Endothelial cell of umbilical vein (primary cell): ENCODE measurements at regions not wholly inside any gene's neighbourhood (a gene's known extent, or its start where the extent isn't known, plus 50 kb on each side); places are given as distances from the start of the nearest gene placed in this dataset.

Source experiments
- BruUV-seq: library from RNA; stranded (reverse); fragments of 400-500 nt; replicated peaks from 2 replicates; lab custom pipeline; 2021; lab: Mats Ljungman, UMichigan
- CTCF ChIA-PET: fragments of 300-600, 350-600 bp; sonication (Branson Sonifier 250); formaldehyde crosslinking; loops from one replicate; lab custom pipeline; 2021; ENCODE audit warnings: antibody characterized with exemption, inconsistent platforms; lab: Charles Lee
- POLR2A ChIA-PET: fragments of 300-600, 350-600 bp; sonication (Branson Sonifier 250); formaldehyde crosslinking; loops from one replicate; lab custom pipeline; 2021; ENCODE audit warnings: antibody characterized with exemption, inconsistent platforms; lab: Charles Lee
- DNase-seq: peaks from one replicate; pipeline ENCODE4 v3.0.0-alpha.2; 2011; ENCODE audit warnings: low read depth, low spot score
- FAIRE-seq: peaks from 2 replicates; lab custom pipeline; 2011; peaks lifted over from hg19 to GRCh38; lab: Jason Lieb, UNC
- H2AFZ ChIP-seq: 2 replicates; pipeline ENCODE4 v1.6.0; 2012; ENCODE audit warnings: low read depth, low read length, control low read depth, inconsistent platforms
- H3K27ac ChIP-seq: 2 replicates; pipeline ENCODE4 v1.5.1; 2011; ENCODE audit warnings: low read depth, mild to moderate bottlenecking, control low read depth, low read length, moderate library complexity; ENCODE audit not compliant: insufficient read depth
- H3K27me3 ChIP-seq, 2 experiments: 2 replicates each; pipeline versions ENCODE4 v1.6.0 to v1.6.1; 2011; ENCODE audit warnings: low read length in 2 of 2, mixed read lengths in 1 of 2; ENCODE audit not compliant: control insufficient read depth in 2 of 2, insufficient read depth in 2 of 2
- H3K36me3 ChIP-seq, 2 experiments: 2 replicates in 1 of 2; 3 replicates in 1 of 2; pipeline ENCODE4 v1.5.1; 2011; ENCODE audit warnings: low read length in 2 of 2, mild to moderate bottlenecking in 1 of 2, moderate library complexity in 1 of 2; ENCODE audit not compliant: control insufficient read depth in 2 of 2, insufficient read depth in 2 of 2; ENCODE audit errors: extremely low read depth in 1 of 2
- H3K4me1 ChIP-seq: 3 replicates; pipeline ENCODE4 v1.5.1; 2011; ENCODE audit warnings: mild to moderate bottlenecking, low read length; ENCODE audit not compliant: control insufficient read depth, insufficient read depth; ENCODE audit errors: extremely low read depth
- H3K4me2 ChIP-seq: 2 replicates; pipeline ENCODE4 v1.6.1; 2011; ENCODE audit warnings: low read length, control low read depth, mixed read lengths; ENCODE audit not compliant: insufficient read depth
- H3K4me3 ChIP-seq, 3 experiments: fragments of 200-600 bp in 1 of 3; sonication (generic), shearing (Covaris generic) in 1 of 3; replicated peaks in 1 of 3; 2 replicates each; pipeline ENCODE4 v1.5.1; 2011 to 2016; ENCODE audit warnings: control low read depth in 3 of 3, low read length in 3 of 3, mild to moderate bottlenecking in 2 of 3, inconsistent platforms in 1 of 3, low read depth in 1 of 3, moderate library complexity in 1 of 3; ENCODE audit not compliant: insufficient read depth in 1 of 3
- H3K79me2 ChIP-seq: 2 replicates; pipeline ENCODE4 v1.6.0; 2012; ENCODE audit warnings: low read length, inconsistent platforms; ENCODE audit not compliant: control insufficient read depth, insufficient read depth
- H3K9ac ChIP-seq: replicated peaks from 2 replicates; pipeline ENCODE3; 2011; ENCODE audit warnings: low read length, control low read depth; ENCODE audit not compliant: insufficient read depth; ENCODE audit errors: extremely low read depth
- H3K9me1 ChIP-seq: replicated peaks from 3 replicates; pipeline ENCODE4 v1.6.0; 2011; ENCODE audit warnings: mild to moderate bottlenecking, low read length; ENCODE audit not compliant: control insufficient read depth, insufficient read depth; ENCODE audit errors: extremely low read depth
- H3K9me3 ChIP-seq: replicated peaks from 2 replicates; pipeline ENCODE4 v1.5.1; 2012; ENCODE audit warnings: low read length, inconsistent platforms; ENCODE audit not compliant: control insufficient read depth, insufficient read depth
- H4K20me1 ChIP-seq: replicated peaks from 2 replicates; pipeline ENCODE3; 2011; ENCODE audit warnings: mild to moderate bottlenecking, low read length; ENCODE audit not compliant: control insufficient read depth, insufficient read depth; ENCODE audit errors: extremely low read depth
- CTCF ChIP-seq, 2 donors: IDR thresholded peaks; 1 replicate in 1 of 2; 2 replicates in 1 of 2; pipeline ENCODE4 v1.5.1; 2011; ENCODE audit warnings: low read length in 2 of 2, mild to moderate bottlenecking in 2 of 2, moderate library complexity in 2 of 2, control low read depth in 1 of 2, inconsistent platforms in 1 of 2, low read depth in 1 of 2; ENCODE audit not compliant: insufficient read depth in 1 of 2; ENCODE audit errors: extremely low read depth in 1 of 2
- EZH2 ChIP-seq: IDR thresholded peaks from 2 replicates; pipeline ENCODE4 v1.6.1; 2012; ENCODE audit warnings: borderline replicate concordance, low read depth, mild to moderate bottlenecking, moderate library complexity, low read length, inconsistent platforms; ENCODE audit not compliant: severe bottlenecking
- FOS ChIP-seq: IDR thresholded peaks from 2 replicates; pipeline ENCODE4 v1.6.1; 2011; ENCODE audit warnings: mild to moderate bottlenecking, low read length, moderate library complexity, borderline replicate concordance; ENCODE audit not compliant: insufficient read depth
- GATA2 ChIP-seq: IDR thresholded peaks from 2 replicates; pipeline ENCODE4 v1.7.0; 2011; ENCODE audit warnings: low read depth, mild to moderate bottlenecking, moderate library complexity, mixed read lengths, low read length; ENCODE audit not compliant: insufficient read length, insufficient read depth
- JUN ChIP-seq: IDR thresholded peaks from 2 replicates; pipeline ENCODE4 v1.6.1; 2011; ENCODE audit warnings: borderline replicate concordance, low read depth; ENCODE audit not compliant: insufficient read length, insufficient read depth
- MYC ChIP-seq: IDR thresholded peaks from one replicate; pipeline ENCODE4 v1.6.1; 2011; ENCODE audit warnings: mild to moderate bottlenecking, low read depth, low read length
- POLR2A ChIP-seq: IDR thresholded peaks from 2 replicates; pipeline ENCODE4 v1.6.1; 2012; ENCODE audit warnings: low read depth, mild to moderate bottlenecking, control low read depth, low read length
- POLR2AphosphoS5 ChIP-seq: IDR thresholded peaks from 2 replicates; pipeline ENCODE4 v1.6.1; 2012; ENCODE audit warnings: low read depth, mild to moderate bottlenecking, control low read depth, low read length, moderate library complexity; ENCODE audit not compliant: insufficient read depth
- dilution Hi-C: fragments of 300-500 bp; cut with MboI; formaldehyde crosslinking; loops from one replicate; pipeline ENCODE4 v1.15.0; 2019; ENCODE audit warnings: low sequenced_read_pairs; ENCODE audit not compliant: extremely low pct_ligation_motif_present
- intact Hi-C: fragments of 100-400 bp; cut with micrococcal nuclease; formaldehyde crosslinking; loops from one replicate; pipeline ENCODE4 v1.10.0; 2022
- TF ChIP-seq, protein P1 (sequence below): IDR thresholded peaks from 2 replicates; pipeline ENCODE4 v1.6.1; 2011; ENCODE audit not compliant: insufficient read depth, insufficient read length

- TF ChIP-seq, protein P1, sequence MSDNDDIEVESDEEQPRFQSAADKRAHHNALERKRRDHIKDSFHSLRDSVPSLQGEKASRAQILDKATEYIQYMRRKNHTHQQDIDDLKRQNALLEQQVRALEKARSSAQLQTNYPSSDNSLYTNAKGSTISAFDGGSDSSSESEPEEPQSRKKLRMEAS: no peak
- TF ChIP-seq POLR2AphosphoS5: no peak
- no peak for TF ChIP-seq POLR2A
- TF ChIP-seq EZH2: no peak
- TF ChIP-seq MYC: no peak
- no peak for TF ChIP-seq CTCF (IDR thresholded peaks at IDR 0.05; ENCODE audit: extremely low read depth in 1 of 2, insufficient read depth in 1 of 2, low read depth in 1 of 2, low read length in 2 of 2)
- no peak for TF ChIP-seq FOS
- TF ChIP-seq GATA2: no peak
- no peak for TF ChIP-seq JUN
These were observed 163.9 kb downstream of the FAXC start for GRCh38 chr6:99185525-99185924.

More at GRCh38 chr6:99185525-99185924, 163.9 kb downstream of the FAXC start:
- no peaks in the 10 kb centered on the region for H3K4me1 ChIP-seq
- H3K4me3 ChIP-seq: no peak overlapping the region
- H3K27me3 ChIP-seq: no peaks in the 10 kb centered on the region
- DNase-seq (no peak), FAIRE-seq (no peak)
- no peak overlapping the region for H3K9ac ChIP-seq
- H3K9me3 ChIP-seq: no peaks in the 10 kb centered on the region
- no peaks in the 10 kb centered on the region for H4K20me1 ChIP-seq
- no peaks in the 10 kb centered on the region for H3K9me1 ChIP-seq
- intact Hi-C loops: no loop called here
- CTCF ChIA-PET: no interaction called here
- no peaks in the 10 kb centered on the region for H3K79me2 ChIP-seq
- POLR2A ChIA-PET: no interaction called here
- no peak overlapping the region for H3K4me2 ChIP-seq
- no peak overlapping the region for H3K27ac ChIP-seq
- H2AFZ ChIP-seq: no peak overlapping the region
- BruUV-seq: no TSS peak
- dilution Hi-C loops: no loop called here
- no peaks in the 10 kb centered on the region for H3K36me3 ChIP-seq
